ENCODE measurements at regions not wholly inside any gene's neighbourhood (a gene's known extent, or its start where the extent isn't known, plus 50 kb on each side); places are given as distances from the start of the nearest gene placed in this dataset.

DNA sequence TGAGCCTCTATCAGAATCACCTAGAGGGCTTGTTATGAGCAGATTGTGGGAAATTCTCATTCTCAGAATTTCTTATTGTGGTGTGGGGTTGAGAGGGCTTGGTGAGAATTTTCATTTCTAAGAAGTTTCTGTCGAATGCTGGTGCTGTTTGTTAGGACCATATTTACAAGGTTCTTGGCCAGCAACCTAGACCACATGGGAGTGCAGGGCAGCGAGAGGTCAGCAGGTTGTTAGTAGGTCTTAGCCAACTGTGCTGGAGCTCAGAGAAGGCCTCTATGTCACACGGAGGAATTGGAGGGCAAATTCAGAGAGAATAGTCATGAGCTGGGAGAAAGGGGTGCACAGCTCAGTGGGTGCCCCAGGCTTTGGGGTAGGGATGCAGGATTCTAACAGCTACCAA lies 357.0 kb downstream of the LRRC70 start:
- no peaks in the 10 kb centered on the region for H3K4me1 ChIP-seq
- H3K27ac ChIP-seq = no peak overlapping the region
- in situ Hi-C loops (cut with MboI; ENCODE audit: low pct_ligation_motif_present in 1 of 4, low pct_unique_long_range_greater_than_20kb in 1 of 4, low sequenced_read_pairs in 3 of 4) (no loop called here), intact Hi-C loops (cut with DNase I; ENCODE audit: low total_unique reads) (no loop called here)
- no peak for DNase-seq
- H3K36me3 ChIP-seq = no peaks in the 10 kb centered on the region
- H3K4me3 ChIP-seq = no peak overlapping the region
- 40 to 59% methylated on average over 2 to 3 of the region's 3 CpGs for WGBS, 2 donors (ENCODE audit: low coverage in 1 of 2)
- H3K27me3 ChIP-seq = no peaks in the 10 kb centered on the region
- TF ChIP-seq, protein P1, sequence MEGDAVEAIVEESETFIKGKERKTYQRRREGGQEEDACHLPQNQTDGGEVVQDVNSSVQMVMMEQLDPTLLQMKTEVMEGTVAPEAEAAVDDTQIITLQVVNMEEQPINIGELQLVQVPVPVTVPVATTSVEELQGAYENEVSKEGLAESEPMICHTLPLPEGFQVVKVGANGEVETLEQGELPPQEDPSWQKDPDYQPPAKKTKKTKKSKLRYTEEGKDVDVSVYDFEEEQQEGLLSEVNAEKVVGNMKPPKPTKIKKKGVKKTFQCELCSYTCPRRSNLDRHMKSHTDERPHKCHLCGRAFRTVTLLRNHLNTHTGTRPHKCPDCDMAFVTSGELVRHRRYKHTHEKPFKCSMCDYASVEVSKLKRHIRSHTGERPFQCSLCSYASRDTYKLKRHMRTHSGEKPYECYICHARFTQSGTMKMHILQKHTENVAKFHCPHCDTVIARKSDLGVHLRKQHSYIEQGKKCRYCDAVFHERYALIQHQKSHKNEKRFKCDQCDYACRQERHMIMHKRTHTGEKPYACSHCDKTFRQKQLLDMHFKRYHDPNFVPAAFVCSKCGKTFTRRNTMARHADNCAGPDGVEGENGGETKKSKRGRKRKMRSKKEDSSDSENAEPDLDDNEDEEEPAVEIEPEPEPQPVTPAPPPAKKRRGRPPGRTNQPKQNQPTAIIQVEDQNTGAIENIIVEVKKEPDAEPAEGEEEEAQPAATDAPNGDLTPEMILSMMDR (IDR thresholded peaks at IDR 0.05) = no peak
- TF ChIP-seq POLR2A (IDR thresholded peaks at IDR 0.05) (no peak), POLR2AphosphoS5 (IDR thresholded peaks at IDR 0.05) (no peak), EP300 (IDR thresholded peaks at IDR 0.05; ENCODE audit: low read depth) (no peak)
- no peaks in the 10 kb centered on the region for H3K9me3 ChIP-seq

DNA sequence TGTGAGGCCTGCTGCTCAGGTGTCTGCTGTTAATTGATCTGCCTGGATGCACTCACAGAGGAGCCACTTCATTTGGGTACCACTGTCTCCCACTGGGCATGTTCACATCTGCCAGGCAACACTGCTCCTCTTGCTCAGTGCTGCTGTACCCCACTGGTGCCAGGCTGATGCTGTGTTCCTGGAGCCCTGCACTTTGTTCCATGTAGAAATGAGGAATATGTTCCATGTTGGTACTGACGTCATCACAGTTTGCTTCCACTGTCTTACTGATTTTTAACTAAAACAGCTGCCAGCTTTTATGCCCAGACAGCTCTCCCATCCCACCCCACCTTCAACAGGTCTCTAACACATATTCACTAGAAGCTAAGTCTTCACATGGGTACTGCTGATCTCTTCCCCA lies 355.7 kb downstream of the LRRC70 start:
- no peaks in the 10 kb centered on the region for H3K27me3 ChIP-seq
- intact Hi-C loops (cut with DNase I; ENCODE audit: low total_unique reads) (no loop called here), in situ Hi-C loops (cut with MboI; ENCODE audit: low pct_ligation_motif_present in 1 of 4, low pct_unique_long_range_greater_than_20kb in 1 of 4, low sequenced_read_pairs in 3 of 4) (no loop called here)
- TF ChIP-seq, protein P1 (IDR thresholded peaks at IDR 0.05) = no peak
- no peak for TF ChIP-seq POLR2A (IDR thresholded peaks at IDR 0.05)
- TF ChIP-seq POLR2AphosphoS5 (IDR thresholded peaks at IDR 0.05) = no peak
- TF ChIP-seq EP300 (IDR thresholded peaks at IDR 0.05; ENCODE audit: low read depth) = no peak
- H3K36me3 ChIP-seq = no peaks in the 10 kb centered on the region
- no peaks in the 10 kb centered on the region for H3K9me3 ChIP-seq
- no peaks in the 10 kb centered on the region for H3K4me1 ChIP-seq
- no peak overlapping the region for H3K4me3 ChIP-seq
- H3K27ac ChIP-seq = no peak overlapping the region
- 50% methylated on average over 1 of the region's 1 CpG; no CpG with 5 or more reads in 1 of the 2 donors for WGBS, 2 donors (ENCODE audit: low coverage in 1 of 2)
- DNase-seq = no peak

DNA sequence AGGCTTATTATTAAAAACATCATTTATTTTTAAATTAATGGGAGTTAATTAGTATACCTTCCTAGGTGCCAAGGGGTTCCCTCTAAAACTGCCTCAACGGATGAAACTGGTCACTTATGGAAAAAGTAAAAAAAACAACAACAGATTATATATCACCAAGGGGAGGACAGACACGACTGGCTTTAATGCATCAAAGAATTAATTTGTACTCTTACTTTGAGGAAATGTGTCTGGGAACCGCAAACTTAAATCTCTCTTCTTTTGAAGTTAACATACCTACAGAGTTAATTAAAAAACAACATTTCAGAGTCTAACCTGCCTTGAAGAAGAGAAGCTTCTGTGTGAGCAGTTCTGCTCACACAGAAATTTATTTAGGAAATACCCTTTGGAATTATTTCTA lies 354.6 kb downstream of the LRRC70 start:
- H3K4me3 ChIP-seq = no peak overlapping the region
- H3K4me1 ChIP-seq = no peaks in the 10 kb centered on the region
- no peak overlapping the region for H3K27ac ChIP-seq
- in situ Hi-C loops (cut with MboI; ENCODE audit: low pct_ligation_motif_present in 1 of 4, low pct_unique_long_range_greater_than_20kb in 1 of 4, low sequenced_read_pairs in 3 of 4) (no loop called here), intact Hi-C loops (cut with DNase I; ENCODE audit: low total_unique reads) (no loop called here)
- no peaks in the 10 kb centered on the region for H3K27me3 ChIP-seq
- TF ChIP-seq POLR2A (IDR thresholded peaks at IDR 0.05) (no peak), POLR2AphosphoS5 (IDR thresholded peaks at IDR 0.05) (no peak), EP300 (IDR thresholded peaks at IDR 0.05; ENCODE audit: low read depth) (no peak)
- TF ChIP-seq, protein P1 (IDR thresholded peaks at IDR 0.05) = no peak
- no peaks in the 10 kb centered on the region for H3K9me3 ChIP-seq
- no peak for DNase-seq
- WGBS, 2 donors (ENCODE audit: low coverage in 1 of 2) = 53 to 65% methylated on average over 3 of the region's 3 CpGs
- H3K36me3 ChIP-seq = no peaks in the 10 kb centered on the region

DNA sequence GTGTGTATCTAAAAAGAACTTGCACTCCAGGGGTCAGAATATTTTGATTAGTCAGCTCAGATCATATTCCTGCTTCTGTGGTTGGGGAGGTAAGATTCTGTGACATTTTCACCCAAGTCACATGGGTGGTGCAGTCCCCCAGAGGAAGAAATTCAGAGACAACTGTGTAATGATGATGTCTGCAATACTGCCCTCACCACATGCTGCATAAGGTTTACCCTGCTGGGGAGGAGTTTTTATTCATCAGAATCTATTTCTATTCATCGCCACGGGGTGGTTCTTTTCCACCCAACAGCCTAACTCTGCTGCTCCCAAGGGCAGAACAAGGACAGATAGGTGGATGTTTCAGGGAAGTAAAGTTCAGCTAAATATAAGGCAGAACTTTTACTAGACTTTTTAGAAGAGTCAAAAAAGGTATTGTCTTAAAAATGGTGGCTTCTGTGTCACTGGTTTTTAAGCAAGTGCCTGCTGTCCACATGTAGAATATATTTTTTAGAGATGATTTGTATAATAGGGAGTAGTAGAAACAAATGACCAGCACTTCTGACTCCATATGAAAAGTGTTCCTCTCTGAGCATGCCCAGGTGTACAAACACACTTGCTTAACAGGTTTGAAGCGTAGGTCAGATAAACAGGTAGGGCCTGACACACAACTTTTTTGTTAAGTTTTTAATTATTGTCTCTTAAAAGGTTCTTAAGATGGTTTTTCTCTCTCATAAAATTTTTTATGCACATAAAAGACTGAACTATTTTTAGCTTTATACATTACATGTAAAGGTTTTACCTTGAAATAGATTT lies 352.7 kb downstream of the LRRC70 start:
- Histone ChIP-seq H3K27ac (no peak overlapping the region), H3K4me1 (no peaks in the 10 kb centered on the region), H3K27me3 (no peaks in the 10 kb centered on the region), H3K4me3 (no peak overlapping the region), H3K36me3 (no peaks in the 10 kb centered on the region), H3K9me3 (no peaks in the 10 kb centered on the region)
- intact Hi-C loops (cut with DNase I; ENCODE audit: low total_unique reads) (no loop called here), in situ Hi-C loops (cut with MboI; ENCODE audit: low pct_ligation_motif_present in 1 of 4, low pct_unique_long_range_greater_than_20kb in 1 of 4, low sequenced_read_pairs in 3 of 4) (no loop called here)
- TF ChIP-seq, protein P1 (IDR thresholded peaks at IDR 0.05) = no peak
- TF ChIP-seq EP300 (IDR thresholded peaks at IDR 0.05; ENCODE audit: low read depth) (no peak), POLR2AphosphoS5 (IDR thresholded peaks at IDR 0.05) (no peak), POLR2A (IDR thresholded peaks at IDR 0.05) (no peak)
- no peak for DNase-seq
- 51 to 64% methylated on average over 3 of the region's 3 CpGs for WGBS, 2 donors (ENCODE audit: low coverage in 1 of 2)

All from transverse colon (tissue), 4 donors.